ENCODE measurements at regions not wholly inside any gene's neighbourhood (a gene's known extent, or its start where the extent isn't known, plus 50 kb on each side); places are given as distances from the start of the nearest gene placed in this dataset.

DNA sequence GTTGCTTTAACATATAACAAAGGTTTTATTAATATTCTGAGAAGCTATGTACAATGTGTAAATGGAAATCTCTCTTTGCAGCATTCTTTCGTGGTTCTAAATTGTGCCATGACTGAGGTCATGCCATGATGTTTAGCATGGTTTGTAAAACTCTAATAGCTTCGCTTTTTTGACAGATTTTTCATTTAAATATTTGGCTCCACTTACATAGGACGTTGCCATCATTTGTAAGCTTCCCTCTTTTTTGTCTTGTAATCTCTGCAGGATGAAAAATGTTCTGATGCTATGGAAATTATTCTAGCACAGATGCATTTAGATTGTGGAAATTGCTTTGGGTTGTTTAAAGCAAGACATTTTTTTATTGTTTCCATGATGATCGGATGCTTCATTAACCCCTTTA, 1054.8 kb downstream of the MAT2B start:
- DNase-seq, result no peak

GRCh38 chr5:164561933-164562872, 1056.8 kb downstream of the MAT2B start:
- DNase-seq, result no peak

DNA sequence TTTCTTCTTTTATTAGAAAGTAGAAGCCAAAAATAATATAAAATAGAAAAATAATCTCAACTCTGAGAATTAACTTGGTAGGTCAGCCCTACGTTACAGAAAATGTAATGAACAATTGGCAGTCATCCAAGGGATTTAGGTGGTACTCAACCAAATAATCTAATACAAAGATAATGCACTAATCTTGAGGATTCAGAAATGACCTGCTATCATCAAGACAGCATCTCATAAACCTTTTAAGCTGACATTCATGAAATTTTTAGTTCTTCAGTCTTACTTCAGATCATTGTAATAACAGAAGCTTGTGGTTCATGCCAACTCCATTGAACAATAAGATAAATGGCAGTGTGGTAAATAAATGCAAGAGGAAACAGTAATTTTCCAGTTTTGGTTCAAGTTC, 1058.0 kb downstream of the MAT2B start:
- DNase-seq, result no peak

- no peak for DNase-seq
These were observed 1068.0 kb downstream of the MAT2B start for GRCh38 chr5:164573397-164573796.

DNA sequence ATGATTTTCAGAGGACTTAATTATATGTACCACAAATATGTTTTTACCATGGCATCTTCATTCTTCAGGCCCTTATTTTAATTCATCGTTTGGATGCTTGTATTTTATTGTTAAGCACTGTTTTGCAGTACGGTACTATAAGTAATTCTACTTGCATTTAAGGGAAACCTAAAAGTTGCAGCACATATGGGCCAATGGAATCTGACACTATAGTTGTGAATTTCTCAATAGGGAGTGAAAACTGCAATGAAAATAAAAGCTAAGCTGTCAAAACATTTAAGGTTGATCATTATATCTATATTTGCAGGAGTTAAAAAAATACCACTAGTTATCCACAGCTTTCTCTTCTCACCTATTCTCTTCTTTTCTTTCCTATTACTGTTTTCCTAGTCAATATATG, 1071.8 kb downstream of the MAT2B start:
- no peak for DNase-seq

- DNase-seq, result no peak
These were observed 1072.3 kb downstream of the MAT2B start for GRCh38 chr5:164577742-164578141.

DNA sequence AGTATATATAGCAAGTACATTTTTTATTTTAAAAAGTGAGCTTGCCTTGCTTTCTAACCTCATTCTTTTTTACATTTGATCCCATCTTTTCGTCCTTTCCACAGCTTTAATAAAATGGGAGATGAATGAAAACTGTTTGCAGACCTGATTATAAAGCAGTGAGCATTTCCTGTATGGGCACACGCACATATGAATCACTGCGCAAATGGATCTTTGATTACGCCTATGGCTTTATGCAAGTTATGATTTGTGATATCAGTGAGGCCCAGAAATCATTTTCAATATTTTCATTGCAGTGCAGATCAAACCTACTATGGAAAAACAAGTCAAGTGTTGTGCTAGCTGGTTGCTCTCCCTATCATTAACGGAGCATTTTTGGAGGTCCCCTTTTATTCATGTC, 1073.0 kb downstream of the MAT2B start:
- DNase-seq, result no peak

- no peak for DNase-seq
These were observed 1073.5 kb downstream of the MAT2B start for GRCh38 chr5:164578911-164579310.

GRCh38 chr5:164580155-164580554, 1074.7 kb downstream of the MAT2B start:
- no peak for DNase-seq

GRCh38 chr5:164581889-164582288, 1076.5 kb downstream of the MAT2B start:
- no peak for DNase-seq

GRCh38 chr5:164593982-164594381, 1088.6 kb downstream of the MAT2B start:
- no peak for DNase-seq

GRCh38 chr5:164597293-164597900, 1092.0 kb downstream of the MAT2B start:
- peak; percentile 1 for DNase-seq

GRCh38 chr5:164600274-164600673, 1094.9 kb downstream of the MAT2B start:
- no peak for DNase-seq

- no peak for DNase-seq
These were observed 1095.6 kb downstream of the MAT2B start for GRCh38 chr5:164600929-164601535.

GRCh38 chr5:164608507-164608906, 1103.1 kb downstream of the MAT2B start:
- DNase-seq, result no peak

- DNase-seq, result no peak
These were observed 1105.0 kb downstream of the MAT2B start for GRCh38 chr5:164610374-164610773.

- no peak for DNase-seq
These were observed 1109.3 kb downstream of the MAT2B start for GRCh38 chr5:164614707-164615106.

DNA sequence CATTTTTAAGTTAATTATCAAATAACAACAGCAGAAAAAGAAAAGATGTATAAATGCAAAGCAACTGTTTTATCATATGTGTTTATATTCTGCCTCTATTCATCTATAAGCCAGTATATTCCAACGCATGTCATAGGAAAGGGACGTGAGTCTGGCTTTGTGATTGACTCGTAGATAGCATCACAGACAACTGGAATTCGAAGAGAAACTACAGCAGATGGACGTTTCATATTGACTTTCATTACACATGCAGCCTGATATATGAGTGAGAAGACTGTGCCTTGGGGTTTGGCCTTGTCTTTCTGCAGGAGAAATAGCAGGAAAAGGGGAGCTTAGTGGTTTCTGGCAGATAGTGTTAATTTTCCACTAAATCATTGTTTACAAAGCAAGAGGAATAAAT, 1111.9 kb downstream of the MAT2B start:
- no peak for DNase-seq

GRCh38 chr5:164627021-164627420, 1121.6 kb downstream of the MAT2B start:
- no peak for DNase-seq

- DNase-seq, result no peak
These were observed 1131.0 kb downstream of the MAT2B start for GRCh38 chr5:164636456-164636855.

DNA sequence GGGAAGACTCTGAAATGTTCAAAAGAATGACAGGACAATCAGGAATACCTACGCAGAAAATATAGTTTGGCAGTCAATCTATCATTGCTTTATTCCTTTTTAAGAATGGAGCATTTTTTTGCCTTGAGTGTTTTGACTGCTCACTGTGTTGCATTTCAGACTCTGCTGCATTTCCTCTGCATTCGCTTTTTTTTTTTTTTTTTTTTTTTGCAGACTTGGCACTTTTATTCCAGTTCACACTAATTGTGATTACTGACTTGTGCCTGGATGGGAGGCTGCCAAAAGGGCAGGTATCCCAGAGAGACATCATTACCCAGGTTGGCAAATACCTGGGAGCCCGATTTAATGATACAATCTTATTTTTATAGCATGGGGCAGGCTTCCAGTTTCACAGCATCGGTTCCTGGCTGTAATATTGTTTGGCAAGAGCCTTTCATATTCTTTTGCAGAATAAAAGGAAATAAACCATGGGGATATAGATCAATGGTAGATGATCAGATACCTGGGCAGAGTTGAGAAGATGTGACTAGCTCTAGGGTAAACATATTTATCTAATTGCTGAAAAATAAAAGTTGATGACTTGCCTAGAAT, 1132.6 kb downstream of the MAT2B start:
- no peak for DNase-seq

- DNase-seq, result no peak
These were observed 1143.8 kb downstream of the MAT2B start for GRCh38 chr5:164649266-164649665.

DNA sequence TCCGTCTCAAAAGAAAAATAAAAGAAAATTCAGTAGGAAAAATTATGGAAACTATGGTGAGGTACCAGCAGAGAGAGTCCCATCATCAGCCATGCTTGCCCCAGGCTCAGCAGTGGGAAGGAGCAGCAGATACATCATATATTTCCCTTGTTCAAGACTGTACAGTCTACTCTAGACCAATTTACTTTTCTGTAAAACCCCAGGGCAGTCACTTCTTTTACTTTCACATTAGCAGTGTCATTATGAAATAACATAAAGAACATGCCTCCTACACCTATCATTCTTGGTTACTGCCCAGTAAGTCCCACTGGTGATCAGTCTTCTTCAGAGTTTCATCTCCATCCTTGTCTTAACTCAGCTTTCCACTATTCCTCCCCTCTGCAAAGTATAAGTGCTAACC, 1145.0 kb downstream of the MAT2B start:
- DNase-seq, result no peak

Measured in activated CD4-positive, alpha-beta T cell treated with anti-CD3 and anti-CD28 coated beads, Interleukin-10, Interleukin-2, amounts not matched to agents 100 ng/mL and 50 ng/mL, durations not matched to agents 16 hours and 8 hours (primary cell).